H1 (cell line): ENCODE measurements at regions not wholly inside any gene's neighbourhood (a gene's known extent, or its start where the extent isn't known, plus 50 kb on each side); places are given as distances from the start of the nearest gene placed in this dataset.

Experiments used
- EP300 ChIP-seq, 2 experiments: IDR thresholded peaks; 1 replicate in 1 of 2; 2 replicates in 1 of 2; pipeline ENCODE4 v1.6.1; 2011 to 2012; ENCODE audit warnings: low read depth in 2 of 2, low read length in 2 of 2, mild to moderate bottlenecking in 2 of 2, borderline replicate concordance in 1 of 2, inconsistent platforms in 1 of 2, moderate library complexity in 1 of 2
- HDAC6 ChIP-seq: IDR thresholded peaks from one replicate; pipeline ENCODE4 v1.7.1; 2012; ENCODE audit warnings: low read depth, mild to moderate bottlenecking, inconsistent platforms, low read length, moderate library complexity
- RXRA ChIP-seq: IDR thresholded peaks from 2 replicates; pipeline ENCODE4 v1.6.1; 2011; ENCODE audit warnings: low read depth, mild to moderate bottlenecking, low read length, moderate library complexity; ENCODE audit not compliant: insufficient read depth
- TF ChIP-seq, protein P1 (sequence below): fragments of 300-600 bp; sonication (generic); IDR thresholded peaks from 2 replicates; pipeline ENCODE4 v1.7.1; 2012; ENCODE audit warnings: low read length, moderate library complexity, mild to moderate bottlenecking, inconsistent platforms; ENCODE audit not compliant: insufficient replicate concordance

DNA sequence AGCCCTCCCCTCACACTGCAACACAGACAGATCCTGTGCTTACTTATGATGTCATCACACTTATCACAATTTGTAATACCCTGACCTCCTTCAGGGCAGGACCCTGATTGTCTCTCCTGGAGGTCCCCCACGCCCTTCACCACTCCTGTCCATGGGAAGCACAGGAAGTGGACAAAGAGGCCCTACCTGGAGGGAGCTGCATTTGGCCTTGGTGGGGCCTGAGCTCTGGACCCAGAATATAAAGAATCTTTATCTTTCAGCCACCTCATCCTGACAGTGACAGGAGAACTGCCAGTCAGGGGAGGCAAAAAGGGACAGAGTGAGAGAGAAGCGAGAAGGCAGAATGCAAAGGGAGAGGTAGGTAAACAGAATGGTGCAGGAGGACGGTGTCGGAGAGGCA lies 303.4 kb upstream of the N4BP1 start (continued):
- TF ChIP-seq, protein P1, sequence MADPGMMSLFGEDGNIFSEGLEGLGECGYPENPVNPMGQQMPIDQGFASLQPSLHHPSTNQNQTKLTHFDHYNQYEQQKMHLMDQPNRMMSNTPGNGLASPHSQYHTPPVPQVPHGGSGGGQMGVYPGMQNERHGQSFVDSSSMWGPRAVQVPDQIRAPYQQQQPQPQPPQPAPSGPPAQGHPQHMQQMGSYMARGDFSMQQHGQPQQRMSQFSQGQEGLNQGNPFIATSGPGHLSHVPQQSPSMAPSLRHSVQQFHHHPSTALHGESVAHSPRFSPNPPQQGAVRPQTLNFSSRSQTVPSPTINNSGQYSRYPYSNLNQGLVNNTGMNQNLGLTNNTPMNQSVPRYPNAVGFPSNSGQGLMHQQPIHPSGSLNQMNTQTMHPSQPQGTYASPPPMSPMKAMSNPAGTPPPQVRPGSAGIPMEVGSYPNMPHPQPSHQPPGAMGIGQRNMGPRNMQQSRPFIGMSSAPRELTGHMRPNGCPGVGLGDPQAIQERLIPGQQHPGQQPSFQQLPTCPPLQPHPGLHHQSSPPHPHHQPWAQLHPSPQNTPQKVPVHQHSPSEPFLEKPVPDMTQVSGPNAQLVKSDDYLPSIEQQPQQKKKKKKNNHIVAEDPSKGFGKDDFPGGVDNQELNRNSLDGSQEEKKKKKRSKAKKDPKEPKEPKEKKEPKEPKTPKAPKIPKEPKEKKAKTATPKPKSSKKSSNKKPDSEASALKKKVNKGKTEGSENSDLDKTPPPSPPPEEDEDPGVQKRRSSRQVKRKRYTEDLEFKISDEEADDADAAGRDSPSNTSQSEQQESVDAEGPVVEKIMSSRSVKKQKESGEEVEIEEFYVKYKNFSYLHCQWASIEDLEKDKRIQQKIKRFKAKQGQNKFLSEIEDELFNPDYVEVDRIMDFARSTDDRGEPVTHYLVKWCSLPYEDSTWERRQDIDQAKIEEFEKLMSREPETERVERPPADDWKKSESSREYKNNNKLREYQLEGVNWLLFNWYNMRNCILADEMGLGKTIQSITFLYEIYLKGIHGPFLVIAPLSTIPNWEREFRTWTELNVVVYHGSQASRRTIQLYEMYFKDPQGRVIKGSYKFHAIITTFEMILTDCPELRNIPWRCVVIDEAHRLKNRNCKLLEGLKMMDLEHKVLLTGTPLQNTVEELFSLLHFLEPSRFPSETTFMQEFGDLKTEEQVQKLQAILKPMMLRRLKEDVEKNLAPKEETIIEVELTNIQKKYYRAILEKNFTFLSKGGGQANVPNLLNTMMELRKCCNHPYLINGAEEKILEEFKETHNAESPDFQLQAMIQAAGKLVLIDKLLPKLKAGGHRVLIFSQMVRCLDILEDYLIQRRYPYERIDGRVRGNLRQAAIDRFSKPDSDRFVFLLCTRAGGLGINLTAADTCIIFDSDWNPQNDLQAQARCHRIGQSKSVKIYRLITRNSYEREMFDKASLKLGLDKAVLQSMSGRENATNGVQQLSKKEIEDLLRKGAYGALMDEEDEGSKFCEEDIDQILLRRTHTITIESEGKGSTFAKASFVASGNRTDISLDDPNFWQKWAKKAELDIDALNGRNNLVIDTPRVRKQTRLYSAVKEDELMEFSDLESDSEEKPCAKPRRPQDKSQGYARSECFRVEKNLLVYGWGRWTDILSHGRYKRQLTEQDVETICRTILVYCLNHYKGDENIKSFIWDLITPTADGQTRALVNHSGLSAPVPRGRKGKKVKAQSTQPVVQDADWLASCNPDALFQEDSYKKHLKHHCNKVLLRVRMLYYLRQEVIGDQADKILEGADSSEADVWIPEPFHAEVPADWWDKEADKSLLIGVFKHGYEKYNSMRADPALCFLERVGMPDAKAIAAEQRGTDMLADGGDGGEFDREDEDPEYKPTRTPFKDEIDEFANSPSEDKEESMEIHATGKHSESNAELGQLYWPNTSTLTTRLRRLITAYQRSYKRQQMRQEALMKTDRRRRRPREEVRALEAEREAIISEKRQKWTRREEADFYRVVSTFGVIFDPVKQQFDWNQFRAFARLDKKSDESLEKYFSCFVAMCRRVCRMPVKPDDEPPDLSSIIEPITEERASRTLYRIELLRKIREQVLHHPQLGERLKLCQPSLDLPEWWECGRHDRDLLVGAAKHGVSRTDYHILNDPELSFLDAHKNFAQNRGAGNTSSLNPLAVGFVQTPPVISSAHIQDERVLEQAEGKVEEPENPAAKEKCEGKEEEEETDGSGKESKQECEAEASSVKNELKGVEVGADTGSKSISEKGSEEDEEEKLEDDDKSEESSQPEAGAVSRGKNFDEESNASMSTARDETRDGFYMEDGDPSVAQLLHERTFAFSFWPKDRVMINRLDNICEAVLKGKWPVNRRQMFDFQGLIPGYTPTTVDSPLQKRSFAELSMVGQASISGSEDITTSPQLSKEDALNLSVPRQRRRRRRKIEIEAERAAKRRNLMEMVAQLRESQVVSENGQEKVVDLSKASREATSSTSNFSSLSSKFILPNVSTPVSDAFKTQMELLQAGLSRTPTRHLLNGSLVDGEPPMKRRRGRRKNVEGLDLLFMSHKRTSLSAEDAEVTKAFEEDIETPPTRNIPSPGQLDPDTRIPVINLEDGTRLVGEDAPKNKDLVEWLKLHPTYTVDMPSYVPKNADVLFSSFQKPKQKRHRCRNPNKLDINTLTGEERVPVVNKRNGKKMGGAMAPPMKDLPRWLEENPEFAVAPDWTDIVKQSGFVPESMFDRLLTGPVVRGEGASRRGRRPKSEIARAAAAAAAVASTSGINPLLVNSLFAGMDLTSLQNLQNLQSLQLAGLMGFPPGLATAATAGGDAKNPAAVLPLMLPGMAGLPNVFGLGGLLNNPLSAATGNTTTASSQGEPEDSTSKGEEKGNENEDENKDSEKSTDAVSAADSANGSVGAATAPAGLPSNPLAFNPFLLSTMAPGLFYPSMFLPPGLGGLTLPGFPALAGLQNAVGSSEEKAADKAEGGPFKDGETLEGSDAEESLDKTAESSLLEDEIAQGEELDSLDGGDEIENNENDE = no peak
- TF ChIP-seq EP300 (IDR thresholded peaks at IDR 0.05; ENCODE audit: borderline replicate concordance in 1 of 2, low read depth in 2 of 2, low read length in 2 of 2) = no peak
- no peak for TF ChIP-seq RXRA
- TF ChIP-seq HDAC6 = no peak
